ENCODE measurements at regions not wholly inside any gene's neighbourhood (a gene's known extent, or its start where the extent isn't known, plus 50 kb on each side); places are given as distances from the start of the nearest gene placed in this dataset.

- Mint-ChIP-seq H3K27ac (no peak overlapping the region), H3K27me3 (ENCODE audit: insufficient read depth, low read depth, poor library complexity) (peaks cover 2% of the 10 kb centered on the region), H3K9me3 (peaks cover 31% of the 10 kb centered on the region), H3K36me3 (ENCODE audit: low read depth) (peaks cover 23% of the 10 kb centered on the region), H3K4me1 (no peaks in the 10 kb centered on the region), H3K4me3 (no peak overlapping the region)
- H3K27me3 ChIP-seq (ENCODE audit: insufficient read depth), result no peaks in the 10 kb centered on the region
- H3K36me3 ChIP-seq (ENCODE audit: insufficient read depth), result no peaks in the 10 kb centered on the region; the same call in 1 of the 2 replicates
- H3K4me2 ChIP-seq, result no peak overlapping the region
- no peaks in the 10 kb centered on the region for H3K79me2 ChIP-seq (replicated peaks; ENCODE audit: insufficient read depth)
- no peaks in the 10 kb centered on the region for H4K20me1 ChIP-seq (replicated peaks; ENCODE audit: insufficient read depth)
- H2AFZ ChIP-seq, result no peak overlapping the region
- DNase-seq (ENCODE audit: low spot score) (no peak), ATAC-seq (no peak)
- H3K27ac ChIP-seq (ENCODE audit: low read depth), result no peak overlapping the region
- H3F3A ChIP-seq (replicated peaks; ENCODE audit: low read depth), result no peaks in the 10 kb centered on the region
- TF ChIP-seq NANOG (IDR thresholded peaks at IDR 0.05; ENCODE audit: borderline replicate concordance) (no peak), JUNB (IDR thresholded peaks at IDR 0.05; ENCODE audit: unreplicated experiment) (no peak), CREB1 (CRISPR knock-in tag; IDR thresholded peaks at IDR 0.05; ENCODE audit: low read depth) (no peak)
- TF ChIP-seq, protein P1, sequence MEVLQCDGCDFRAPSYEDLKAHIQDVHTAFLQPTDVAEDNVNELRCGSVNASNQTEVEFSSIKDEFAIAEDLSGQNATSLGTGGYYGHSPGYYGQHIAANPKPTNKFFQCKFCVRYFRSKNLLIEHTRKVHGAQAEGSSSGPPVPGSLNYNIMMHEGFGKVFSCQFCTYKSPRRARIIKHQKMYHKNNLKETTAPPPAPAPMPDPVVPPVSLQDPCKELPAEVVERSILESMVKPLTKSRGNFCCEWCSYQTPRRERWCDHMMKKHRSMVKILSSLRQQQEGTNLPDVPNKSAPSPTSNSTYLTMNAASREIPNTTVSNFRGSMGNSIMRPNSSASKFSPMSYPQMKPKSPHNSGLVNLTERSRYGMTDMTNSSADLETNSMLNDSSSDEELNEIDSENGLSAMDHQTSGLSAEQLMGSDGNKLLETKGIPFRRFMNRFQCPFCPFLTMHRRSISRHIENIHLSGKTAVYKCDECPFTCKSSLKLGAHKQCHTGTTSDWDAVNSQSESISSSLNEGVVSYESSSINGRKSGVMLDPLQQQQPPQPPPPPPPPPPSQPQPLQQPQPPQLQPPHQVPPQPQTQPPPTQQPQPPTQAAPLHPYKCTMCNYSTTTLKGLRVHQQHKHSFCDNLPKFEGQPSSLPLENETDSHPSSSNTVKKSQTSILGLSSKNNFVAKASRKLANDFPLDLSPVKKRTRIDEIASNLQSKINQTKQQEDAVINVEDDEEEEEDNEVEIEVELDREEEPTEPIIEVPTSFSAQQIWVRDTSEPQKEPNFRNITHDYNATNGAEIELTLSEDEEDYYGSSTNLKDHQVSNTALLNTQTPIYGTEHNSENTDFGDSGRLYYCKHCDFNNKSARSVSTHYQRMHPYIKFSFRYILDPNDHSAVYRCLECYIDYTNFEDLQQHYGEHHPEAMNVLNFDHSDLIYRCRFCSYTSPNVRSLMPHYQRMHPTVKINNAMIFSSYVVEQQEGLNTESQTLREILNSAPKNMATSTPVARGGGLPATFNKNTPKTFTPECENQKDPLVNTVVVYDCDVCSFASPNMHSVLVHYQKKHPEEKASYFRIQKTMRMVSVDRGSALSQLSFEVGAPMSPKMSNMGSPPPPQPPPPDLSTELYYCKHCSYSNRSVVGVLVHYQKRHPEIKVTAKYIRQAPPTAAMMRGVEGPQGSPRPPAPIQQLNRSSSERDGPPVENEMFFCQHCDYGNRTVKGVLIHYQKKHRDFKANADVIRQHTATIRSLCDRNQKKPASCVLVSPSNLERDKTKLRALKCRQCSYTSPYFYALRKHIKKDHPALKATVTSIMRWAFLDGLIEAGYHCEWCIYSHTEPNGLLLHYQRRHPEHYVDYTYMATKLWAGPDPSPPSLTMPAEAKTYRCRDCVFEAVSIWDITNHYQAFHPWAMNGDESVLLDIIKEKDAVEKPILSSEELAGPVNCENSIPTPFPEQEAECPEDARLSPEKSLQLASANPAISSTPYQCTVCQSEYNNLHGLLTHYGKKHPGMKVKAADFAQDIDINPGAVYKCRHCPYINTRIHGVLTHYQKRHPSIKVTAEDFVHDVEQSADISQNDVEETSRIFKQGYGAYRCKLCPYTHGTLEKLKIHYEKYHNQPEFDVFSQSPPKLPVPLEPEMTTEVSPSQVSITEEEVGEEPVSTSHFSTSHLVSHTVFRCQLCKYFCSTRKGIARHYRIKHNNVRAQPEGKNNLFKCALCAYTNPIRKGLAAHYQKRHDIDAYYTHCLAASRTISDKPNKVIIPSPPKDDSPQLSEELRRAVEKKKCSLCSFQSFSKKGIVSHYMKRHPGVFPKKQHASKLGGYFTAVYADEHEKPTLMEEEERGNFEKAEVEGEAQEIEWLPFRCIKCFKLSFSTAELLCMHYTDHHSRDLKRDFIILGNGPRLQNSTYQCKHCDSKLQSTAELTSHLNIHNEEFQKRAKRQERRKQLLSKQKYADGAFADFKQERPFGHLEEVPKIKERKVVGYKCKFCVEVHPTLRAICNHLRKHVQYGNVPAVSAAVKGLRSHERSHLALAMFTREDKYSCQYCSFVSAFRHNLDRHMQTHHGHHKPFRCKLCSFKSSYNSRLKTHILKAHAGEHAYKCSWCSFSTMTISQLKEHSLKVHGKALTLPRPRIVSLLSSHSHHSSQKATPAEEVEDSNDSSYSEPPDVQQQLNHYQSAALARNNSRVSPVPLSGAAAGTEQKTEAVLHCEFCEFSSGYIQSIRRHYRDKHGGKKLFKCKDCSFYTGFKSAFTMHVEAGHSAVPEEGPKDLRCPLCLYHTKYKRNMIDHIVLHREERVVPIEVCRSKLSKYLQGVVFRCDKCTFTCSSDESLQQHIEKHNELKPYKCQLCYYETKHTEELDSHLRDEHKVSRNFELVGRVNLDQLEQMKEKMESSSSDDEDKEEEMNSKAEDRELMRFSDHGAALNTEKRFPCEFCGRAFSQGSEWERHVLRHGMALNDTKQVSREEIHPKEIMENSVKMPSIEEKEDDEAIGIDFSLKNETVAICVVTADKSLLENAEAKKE (CRISPR knock-in tag; IDR thresholded peaks at IDR 0.05), result no peak
- TF ChIP-seq, protein P2, sequence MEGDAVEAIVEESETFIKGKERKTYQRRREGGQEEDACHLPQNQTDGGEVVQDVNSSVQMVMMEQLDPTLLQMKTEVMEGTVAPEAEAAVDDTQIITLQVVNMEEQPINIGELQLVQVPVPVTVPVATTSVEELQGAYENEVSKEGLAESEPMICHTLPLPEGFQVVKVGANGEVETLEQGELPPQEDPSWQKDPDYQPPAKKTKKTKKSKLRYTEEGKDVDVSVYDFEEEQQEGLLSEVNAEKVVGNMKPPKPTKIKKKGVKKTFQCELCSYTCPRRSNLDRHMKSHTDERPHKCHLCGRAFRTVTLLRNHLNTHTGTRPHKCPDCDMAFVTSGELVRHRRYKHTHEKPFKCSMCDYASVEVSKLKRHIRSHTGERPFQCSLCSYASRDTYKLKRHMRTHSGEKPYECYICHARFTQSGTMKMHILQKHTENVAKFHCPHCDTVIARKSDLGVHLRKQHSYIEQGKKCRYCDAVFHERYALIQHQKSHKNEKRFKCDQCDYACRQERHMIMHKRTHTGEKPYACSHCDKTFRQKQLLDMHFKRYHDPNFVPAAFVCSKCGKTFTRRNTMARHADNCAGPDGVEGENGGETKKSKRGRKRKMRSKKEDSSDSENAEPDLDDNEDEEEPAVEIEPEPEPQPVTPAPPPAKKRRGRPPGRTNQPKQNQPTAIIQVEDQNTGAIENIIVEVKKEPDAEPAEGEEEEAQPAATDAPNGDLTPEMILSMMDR (conservative IDR thresholded peaks at IDR 0.05; ENCODE audit: low read depth in 2 of 2), result no peak
- TF ChIP-seq, protein P3, sequence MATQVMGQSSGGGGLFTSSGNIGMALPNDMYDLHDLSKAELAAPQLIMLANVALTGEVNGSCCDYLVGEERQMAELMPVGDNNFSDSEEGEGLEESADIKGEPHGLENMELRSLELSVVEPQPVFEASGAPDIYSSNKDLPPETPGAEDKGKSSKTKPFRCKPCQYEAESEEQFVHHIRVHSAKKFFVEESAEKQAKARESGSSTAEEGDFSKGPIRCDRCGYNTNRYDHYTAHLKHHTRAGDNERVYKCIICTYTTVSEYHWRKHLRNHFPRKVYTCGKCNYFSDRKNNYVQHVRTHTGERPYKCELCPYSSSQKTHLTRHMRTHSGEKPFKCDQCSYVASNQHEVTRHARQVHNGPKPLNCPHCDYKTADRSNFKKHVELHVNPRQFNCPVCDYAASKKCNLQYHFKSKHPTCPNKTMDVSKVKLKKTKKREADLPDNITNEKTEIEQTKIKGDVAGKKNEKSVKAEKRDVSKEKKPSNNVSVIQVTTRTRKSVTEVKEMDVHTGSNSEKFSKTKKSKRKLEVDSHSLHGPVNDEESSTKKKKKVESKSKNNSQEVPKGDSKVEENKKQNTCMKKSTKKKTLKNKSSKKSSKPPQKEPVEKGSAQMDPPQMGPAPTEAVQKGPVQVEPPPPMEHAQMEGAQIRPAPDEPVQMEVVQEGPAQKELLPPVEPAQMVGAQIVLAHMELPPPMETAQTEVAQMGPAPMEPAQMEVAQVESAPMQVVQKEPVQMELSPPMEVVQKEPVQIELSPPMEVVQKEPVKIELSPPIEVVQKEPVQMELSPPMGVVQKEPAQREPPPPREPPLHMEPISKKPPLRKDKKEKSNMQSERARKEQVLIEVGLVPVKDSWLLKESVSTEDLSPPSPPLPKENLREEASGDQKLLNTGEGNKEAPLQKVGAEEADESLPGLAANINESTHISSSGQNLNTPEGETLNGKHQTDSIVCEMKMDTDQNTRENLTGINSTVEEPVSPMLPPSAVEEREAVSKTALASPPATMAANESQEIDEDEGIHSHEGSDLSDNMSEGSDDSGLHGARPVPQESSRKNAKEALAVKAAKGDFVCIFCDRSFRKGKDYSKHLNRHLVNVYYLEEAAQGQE (IDR thresholded peaks at IDR 0.05; ENCODE audit: unreplicated experiment), result no peak
- no peak overlapping the region for H3K4me3 ChIP-seq
- H3K9me2 ChIP-seq (ENCODE audit: insufficient read depth), result peaks cover 5% of the 10 kb centered on the region; the same call in 1 of the 2 replicates
- no peaks in the 10 kb centered on the region for H3K4me1 ChIP-seq (ENCODE audit: insufficient read depth)
Measured at GRCh38 chr9:2319421-2319820, 302.2 kb upstream of the VLDLR start.
